DOHH2 (cell line): ENCODE measurements at regions not wholly inside any gene's neighbourhood (a gene's known extent, or its start where the extent isn't known, plus 50 kb on each side); places are given as distances from the start of the nearest gene placed in this dataset.

Source experiments
- H3F3A ChIP-seq: fragments of 200-600 bp; sonication (generic), shearing (Covaris generic); 2 replicates; pipeline ENCODE4 v1.6.0; 2016; ENCODE audit warnings: antibody characterized with exemption, mild to moderate bottlenecking; ENCODE audit not compliant: control insufficient read depth, insufficient read depth
- H3K27ac ChIP-seq: fragments of 200-600 bp; sonication (generic); 2 replicates; pipeline ENCODE4 v1.5.1; 2014; ENCODE audit warnings: low read depth, mild to moderate bottlenecking, low read length, moderate library complexity
- H3K27me3 ChIP-seq: fragments of 200-600 bp; sonication (generic); 2 replicates; pipeline ENCODE4 v1.6.1; 2014; ENCODE audit warnings: mild to moderate bottlenecking, low read length, mixed read lengths; ENCODE audit not compliant: control insufficient read depth
- H3K36me3 ChIP-seq: fragments of 200-600 bp; sonication (generic); 2 replicates; pipeline ENCODE4 v1.6.1; 2014; ENCODE audit warnings: mild to moderate bottlenecking, low read length, moderate library complexity, mixed read lengths; ENCODE audit not compliant: control insufficient read depth
- H3K4me1 ChIP-seq: fragments of 200-600 bp; sonication (generic); 2 replicates; pipeline ENCODE4 v1.6.1; 2014; ENCODE audit warnings: mild to moderate bottlenecking, low read length, mixed read lengths; ENCODE audit not compliant: control insufficient read depth
- H3K4me2 ChIP-seq: fragments of 200-600 bp; sonication (generic); 2 replicates; pipeline ENCODE4 v1.6.0; 2014; ENCODE audit warnings: mild to moderate bottlenecking, low read length, moderate library complexity
- H3K4me3 ChIP-seq: fragments of 200-600 bp; sonication (generic); 2 replicates; pipeline ENCODE4 v1.5.1; 2014; ENCODE audit warnings: mild to moderate bottlenecking, low read length, mixed read lengths
- H3K79me2 ChIP-seq: fragments of 200-600 bp; sonication (generic); 2 replicates; pipeline ENCODE4 v1.6.1; 2014; ENCODE audit warnings: mild to moderate bottlenecking, low read length, mixed read lengths; ENCODE audit not compliant: control insufficient read depth
- H3K9me2 ChIP-seq: fragments of 200-600 bp; sonication (generic); replicated peaks from 2 replicates; pipeline ENCODE4 v1.6.1; 2014; ENCODE audit warnings: mild to moderate bottlenecking, low read length, mixed read lengths; ENCODE audit not compliant: control insufficient read depth
- H3K9me3 ChIP-seq: fragments of 200-600 bp; sonication (generic); 2 replicates; pipeline ENCODE4 v1.6.1; 2014; ENCODE audit warnings: antibody characterized with exemption, low read length, mixed read lengths; ENCODE audit not compliant: control insufficient read depth, insufficient read depth
- H4K20me1 ChIP-seq: fragments of 200-600 bp; sonication (generic); 2 replicates; pipeline ENCODE4 v1.6.0; 2014; ENCODE audit warnings: low read depth, mild to moderate bottlenecking, antibody characterized with exemption, low read length, moderate library complexity; ENCODE audit not compliant: control insufficient read depth, insufficient read depth
- EZH2phosphoT487 ChIP-seq: fragments of 200-600 bp; sonication (generic); IDR thresholded peaks from 2 replicates; pipeline ENCODE4 v1.6.1; 2017; ENCODE audit warnings: borderline replicate concordance, mild to moderate bottlenecking, antibody characterized with exemption, low read length, moderate library complexity, mixed read lengths
- TF ChIP-seq, protein P1 (sequence below): fragments of 200-600 bp; sonication (generic); IDR thresholded peaks from one replicate; pipeline ENCODE4 v1.5.1; 2014; ENCODE audit warnings: antibody characterized with exemption, mild to moderate bottlenecking, low read depth, low read length; ENCODE audit not compliant: poor library complexity, severe bottlenecking

DNA sequence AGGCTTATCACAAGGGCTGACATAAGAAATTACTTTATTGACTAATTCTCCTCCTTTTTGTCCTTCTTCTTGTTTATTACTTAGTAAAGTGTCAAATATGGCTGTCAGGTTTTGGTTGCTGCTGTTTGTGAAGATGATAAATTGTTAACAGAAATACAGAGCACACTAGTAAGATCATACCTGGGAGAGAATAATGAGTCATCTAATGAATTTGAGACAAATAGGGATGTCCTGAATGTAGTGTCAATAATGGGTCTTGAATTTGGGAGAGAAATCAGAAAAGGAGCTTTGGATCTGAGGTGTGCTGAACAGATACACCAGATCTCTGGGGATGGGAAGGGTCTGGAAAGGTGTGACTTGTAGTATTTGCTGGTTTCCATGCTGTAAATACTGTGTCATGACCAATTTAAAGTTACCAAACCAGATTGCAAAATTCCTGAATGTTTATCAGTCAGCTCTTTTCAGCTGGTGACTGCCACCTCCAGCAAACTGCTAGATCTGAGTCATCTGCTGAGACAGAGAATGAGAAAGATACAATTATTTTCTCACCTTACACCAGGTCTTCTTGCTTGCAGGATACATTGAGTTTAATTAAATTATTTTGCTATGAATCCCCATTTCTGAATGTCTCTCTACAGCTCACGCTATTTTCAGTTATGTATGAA lies 76.7 kb upstream of the SATB1 start:
- H3K9me3 ChIP-seq = 0 out of 2 replicates have a peak, but pooled peaks cover 3% of the 10 kb centered on the region
- no peaks in the 10 kb centered on the region for H3K79me2 ChIP-seq
- peaks cover 4% of the 10 kb centered on the region; the same call in 1 of the 2 replicates for H3K36me3 ChIP-seq
- no peaks in the 10 kb centered on the region for H3K9me2 ChIP-seq
- no peaks in the 10 kb centered on the region for H4K20me1 ChIP-seq
- TF ChIP-seq, protein P1, sequence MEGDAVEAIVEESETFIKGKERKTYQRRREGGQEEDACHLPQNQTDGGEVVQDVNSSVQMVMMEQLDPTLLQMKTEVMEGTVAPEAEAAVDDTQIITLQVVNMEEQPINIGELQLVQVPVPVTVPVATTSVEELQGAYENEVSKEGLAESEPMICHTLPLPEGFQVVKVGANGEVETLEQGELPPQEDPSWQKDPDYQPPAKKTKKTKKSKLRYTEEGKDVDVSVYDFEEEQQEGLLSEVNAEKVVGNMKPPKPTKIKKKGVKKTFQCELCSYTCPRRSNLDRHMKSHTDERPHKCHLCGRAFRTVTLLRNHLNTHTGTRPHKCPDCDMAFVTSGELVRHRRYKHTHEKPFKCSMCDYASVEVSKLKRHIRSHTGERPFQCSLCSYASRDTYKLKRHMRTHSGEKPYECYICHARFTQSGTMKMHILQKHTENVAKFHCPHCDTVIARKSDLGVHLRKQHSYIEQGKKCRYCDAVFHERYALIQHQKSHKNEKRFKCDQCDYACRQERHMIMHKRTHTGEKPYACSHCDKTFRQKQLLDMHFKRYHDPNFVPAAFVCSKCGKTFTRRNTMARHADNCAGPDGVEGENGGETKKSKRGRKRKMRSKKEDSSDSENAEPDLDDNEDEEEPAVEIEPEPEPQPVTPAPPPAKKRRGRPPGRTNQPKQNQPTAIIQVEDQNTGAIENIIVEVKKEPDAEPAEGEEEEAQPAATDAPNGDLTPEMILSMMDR = no peak
- no peak for TF ChIP-seq EZH2phosphoT487
- no peaks in the 10 kb centered on the region for H3K27me3 ChIP-seq
- no peak overlapping the region for H3K27ac ChIP-seq
- no peak overlapping the region for H3K4me3 ChIP-seq
- no peaks in the 10 kb centered on the region; the same call in 1 of the 2 replicates for H3F3A ChIP-seq
- H3K4me1 ChIP-seq = peaks cover 51% of the 10 kb centered on the region
- H3K4me2 ChIP-seq = no peak overlapping the region; the same call in 1 of the 2 replicates

DNA sequence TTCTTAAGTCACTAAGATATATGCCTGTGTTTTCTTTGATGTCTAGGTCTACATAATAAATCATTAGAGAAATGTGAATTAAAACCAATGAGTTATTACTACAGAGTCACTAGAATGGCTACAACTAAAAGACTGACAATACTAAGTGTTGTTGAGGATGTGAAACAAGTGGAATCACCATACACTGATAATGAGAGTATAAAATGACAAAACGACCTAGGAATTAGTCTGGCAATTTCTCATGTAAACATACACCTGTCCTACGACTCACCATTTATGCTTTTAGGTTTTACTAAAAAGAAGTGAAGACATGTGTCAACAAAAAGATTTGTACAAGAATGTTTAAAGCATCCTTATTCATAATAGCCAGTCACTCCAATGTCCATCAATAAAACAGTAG lies 75.2 kb upstream of the SATB1 start:
- no peaks in the 10 kb centered on the region for H4K20me1 ChIP-seq
- peaks cover 4% of the 10 kb centered on the region; the same call in 1 of the 2 replicates for H3K36me3 ChIP-seq
- no peaks in the 10 kb centered on the region for H3K79me2 ChIP-seq
- H3K9me2 ChIP-seq = no peaks in the 10 kb centered on the region
- TF ChIP-seq, protein P1 = no peak
- no peak for TF ChIP-seq EZH2phosphoT487
- peak overlapping the region; percentile 83; the same call in 1 of the 2 replicates for H3K27ac ChIP-seq
- H3K4me1 ChIP-seq = peaks cover 51% of the 10 kb centered on the region
- H3K9me3 ChIP-seq = 0 out of 2 replicates have a peak, but pooled peaks cover 3% of the 10 kb centered on the region
- H3F3A ChIP-seq = no peaks in the 10 kb centered on the region; the same call in 1 of the 2 replicates
- peak overlapping the region; percentile 58 for H3K4me3 ChIP-seq
- no peaks in the 10 kb centered on the region for H3K27me3 ChIP-seq
- H3K4me2 ChIP-seq = peak overlapping the region; percentile 76; the same call in 1 of the 2 replicates

DNA sequence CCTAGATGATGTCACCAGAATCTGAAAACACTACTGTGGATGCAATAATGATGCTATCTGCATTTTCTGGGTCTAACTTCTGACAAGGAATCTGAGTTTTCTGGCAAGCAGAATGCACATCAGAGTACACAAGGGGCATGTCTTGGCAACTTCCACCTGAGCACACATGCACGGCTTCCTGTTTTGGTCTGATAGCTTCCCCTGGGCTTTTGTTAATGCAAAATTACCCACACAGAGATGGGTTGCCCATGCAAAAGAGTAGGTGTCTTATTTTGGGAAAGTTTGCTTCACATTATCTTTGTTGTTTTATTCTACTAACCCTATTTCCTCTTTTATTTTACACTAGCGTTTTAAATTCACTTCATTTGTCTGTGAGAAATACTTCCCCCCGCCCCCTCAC lies 74.2 kb upstream of the SATB1 start:
- Histone ChIP-seq H3K9me2 (no peaks in the 10 kb centered on the region), H3F3A (no peaks in the 10 kb centered on the region; the same call in 1 of the 2 replicates), H3K27me3 (no peaks in the 10 kb centered on the region), H3K36me3 (peaks cover 4% of the 10 kb centered on the region; the same call in 1 of the 2 replicates), H3K9me3 (0 out of 2 replicates have a peak, but pooled peaks cover 3% of the 10 kb centered on the region), H3K4me2 (peak overlapping the region; percentile 76), H3K4me1 (peaks cover 51% of the 10 kb centered on the region), H4K20me1 (no peaks in the 10 kb centered on the region), H3K4me3 (peak overlapping the region; percentile 58), H3K79me2 (no peaks in the 10 kb centered on the region), H3K27ac (peak overlapping the region; percentile 83)
- TF ChIP-seq, protein P1 = no peak
- no peak for TF ChIP-seq EZH2phosphoT487
